Transverse colon (tissue), 4 donors: ENCODE measurements at regions not wholly inside any gene's neighbourhood (a gene's known extent, or its start where the extent isn't known, plus 50 kb on each side); places are given as distances from the start of the nearest gene placed in this dataset.

ENCODE experiments used
- DNase-seq: peaks from one replicate; pipeline ENCODE4 v3.0.0-alpha.2; 2019
- H3K27ac ChIP-seq, 4 donors: fragments of 200-600 bp; sonication (generic); 2 replicates each; pipeline ENCODE4 v1.5.1; 2016 to 2018; ENCODE audit warnings: inconsistent platforms in 4 of 4
- H3K27me3 ChIP-seq: fragments of 200-600 bp; sonication (generic); 2 replicates; pipeline ENCODE4 v1.5.1; 2017; ENCODE audit warnings: inconsistent platforms
- H3K36me3 ChIP-seq, 4 donors: fragments of 200-600 bp; sonication (generic); 2 replicates each; pipeline ENCODE4 v1.5.1; 2017 to 2019; ENCODE audit warnings: inconsistent platforms in 4 of 4
- H3K4me1 ChIP-seq, 4 donors: fragments of 200-600 bp; sonication (generic); 2 replicates each; pipeline ENCODE4 v1.5.1; 2017 to 2020; ENCODE audit warnings: inconsistent platforms in 4 of 4
- H3K4me3 ChIP-seq, 4 donors: fragments of 200-600 bp; sonication (generic); 1 replicate in 1 of 4; 2 replicates in 3 of 4; pipeline versions ENCODE4 v1.5.1 to v1.6.1; 2017 to 2019; ENCODE audit warnings: inconsistent platforms in 4 of 4
- H3K9me3 ChIP-seq, 2 donors: fragments of 200-600 bp; sonication (generic); 2 replicates each; pipeline ENCODE4 v1.5.1; 2017 to 2019; ENCODE audit warnings: inconsistent platforms in 2 of 2
- EP300 ChIP-seq: sonication (generic); formaldehyde crosslinking; IDR thresholded peaks from one replicate; pipeline ENCODE4 v1.6.1; 2017; ENCODE audit warnings: antibody characterized with exemption, low read depth
- POLR2A ChIP-seq: fragments of 450-650 bp; IDR thresholded peaks from one replicate; pipeline ENCODE4 v1.6.1; 2016; ENCODE audit warnings: antibody characterized with exemption, mild to moderate bottlenecking, moderate library complexity
- POLR2AphosphoS5 ChIP-seq, 3 donors: sonication (generic); formaldehyde crosslinking; IDR thresholded peaks; one replicate each; pipeline ENCODE4 v1.6.1; 2016; ENCODE audit warnings: antibody characterized with exemption in 3 of 3
- WGBS, 2 donors: methylation state at CpG; one replicate each; pipeline ENCODE4 v1.1.5; 2018; ENCODE audit warnings: low coverage in 1 of 2; 5-methylcytosine and 5-hydroxymethylcytosine counted together
- in situ Hi-C, 4 donors: fragments of 200-750 bp; cut with MboI; loops; one replicate each; pipeline versions ENCODE4 v1.15.0 to v1.15.1; 2017; ENCODE audit warnings: low sequenced_read_pairs in 3 of 4, low pct_ligation_motif_present in 1 of 4, low pct_unique_long_range_greater_than_20kb in 1 of 4
- intact Hi-C: fragments of 100-400 bp; cut with DNase I; formaldehyde crosslinking; loops from one replicate; pipeline ENCODE4 v1.15.1; 2023; ENCODE audit warnings: low total_unique reads
- TF ChIP-seq, protein P1 (sequence below), 5 experiments: fragments of 200-600 bp in 3 of 5; fragments of 450-650 bp in 2 of 5; sonication (generic) in 3 of 5; IDR thresholded peaks; 1 replicate in 2 of 5; 2 replicates in 3 of 5; pipeline ENCODE4 v1.5.1; 2016 to 2017; ENCODE audit warnings: antibody characterized with exemption in 5 of 5, inconsistent platforms in 3 of 5, mild to moderate bottlenecking in 2 of 5, moderate library complexity in 1 of 5

- in situ Hi-C loops: no loop called here
- intact Hi-C loops: no loop called here
- H3K4me3 ChIP-seq: no peak overlapping the region
- no peaks in the 10 kb centered on the region for H3K27me3 ChIP-seq
- peaks cover 0 to 34% (median 6%) of the 10 kb centered on the region in 4 donors for H3K4me1 ChIP-seq
- 56 to 63% methylated on average over 3 to 4 of the region's 4 CpGs for WGBS, 2 donors
- no peak for TF ChIP-seq POLR2AphosphoS5 (IDR thresholded peaks at IDR 0.05)
- no peak for TF ChIP-seq POLR2A
- TF ChIP-seq, protein P1, sequence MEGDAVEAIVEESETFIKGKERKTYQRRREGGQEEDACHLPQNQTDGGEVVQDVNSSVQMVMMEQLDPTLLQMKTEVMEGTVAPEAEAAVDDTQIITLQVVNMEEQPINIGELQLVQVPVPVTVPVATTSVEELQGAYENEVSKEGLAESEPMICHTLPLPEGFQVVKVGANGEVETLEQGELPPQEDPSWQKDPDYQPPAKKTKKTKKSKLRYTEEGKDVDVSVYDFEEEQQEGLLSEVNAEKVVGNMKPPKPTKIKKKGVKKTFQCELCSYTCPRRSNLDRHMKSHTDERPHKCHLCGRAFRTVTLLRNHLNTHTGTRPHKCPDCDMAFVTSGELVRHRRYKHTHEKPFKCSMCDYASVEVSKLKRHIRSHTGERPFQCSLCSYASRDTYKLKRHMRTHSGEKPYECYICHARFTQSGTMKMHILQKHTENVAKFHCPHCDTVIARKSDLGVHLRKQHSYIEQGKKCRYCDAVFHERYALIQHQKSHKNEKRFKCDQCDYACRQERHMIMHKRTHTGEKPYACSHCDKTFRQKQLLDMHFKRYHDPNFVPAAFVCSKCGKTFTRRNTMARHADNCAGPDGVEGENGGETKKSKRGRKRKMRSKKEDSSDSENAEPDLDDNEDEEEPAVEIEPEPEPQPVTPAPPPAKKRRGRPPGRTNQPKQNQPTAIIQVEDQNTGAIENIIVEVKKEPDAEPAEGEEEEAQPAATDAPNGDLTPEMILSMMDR (IDR thresholded peaks at IDR 0.05): no peak
- TF ChIP-seq EP300: no peak
- no peak overlapping the region for H3K27ac ChIP-seq
- H3K9me3 ChIP-seq: no peaks in the 10 kb centered on the region
- DNase-seq: no peak
- H3K36me3 ChIP-seq: no peaks in the 10 kb centered on the region
Measured at GRCh38 chr2:136236019-136236418, 118.1 kb upstream of the CXCR4 start.

DNA sequence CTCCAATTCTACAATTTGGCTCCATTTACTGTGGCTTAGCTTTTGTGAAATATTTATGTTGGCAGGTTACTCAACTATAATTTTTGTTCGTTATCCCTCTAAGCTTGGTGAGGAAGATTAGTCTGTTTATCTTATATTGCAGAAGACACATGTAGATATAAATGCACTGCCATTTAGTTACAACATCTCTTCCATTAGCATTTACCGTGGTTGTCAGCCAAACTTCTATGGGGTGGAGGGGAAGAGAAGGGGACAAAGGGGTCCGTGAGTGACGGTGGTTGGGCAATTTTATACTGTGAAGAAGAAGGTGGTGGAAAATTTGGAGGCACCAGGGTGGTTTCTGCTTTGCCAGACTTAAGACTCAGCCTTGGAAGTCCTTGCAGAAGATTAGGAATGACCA lies 117.6 kb upstream of the CXCR4 start:
- WGBS, 2 donors: 63 to 74% methylated on average over 3 to 4 of the region's 4 CpGs

GRCh38 chr2:136234261-136234660 lies 116.3 kb upstream of the CXCR4 start:
- H3K4me3 ChIP-seq: no peak overlapping the region
- no peak for TF ChIP-seq POLR2A
- TF ChIP-seq POLR2AphosphoS5 (IDR thresholded peaks at IDR 0.05): no peak
- TF ChIP-seq EP300: no peak
- TF ChIP-seq, protein P1 (IDR thresholded peaks at IDR 0.05): no peak
- H3K36me3 ChIP-seq: no peaks in the 10 kb centered on the region
- in situ Hi-C loops (no loop called here), intact Hi-C loops (no loop called here)
- H3K27ac ChIP-seq: no peak overlapping the region
- 83 to 90% methylated on average over 2 to 7 of the region's 7 CpGs for WGBS, 2 donors
- H3K4me1 ChIP-seq: peaks cover 0 to 24% (median 6%) of the 10 kb centered on the region in 4 donors
- H3K27me3 ChIP-seq: no peaks in the 10 kb centered on the region
- no peak for DNase-seq
- no peaks in the 10 kb centered on the region for H3K9me3 ChIP-seq

More for the DNA sequence above, 117.6 kb upstream of the CXCR4 start:
- in situ Hi-C loops (no loop called here), intact Hi-C loops (no loop called here)
- H3K27me3 ChIP-seq: no peaks in the 10 kb centered on the region
- no peaks in the 10 kb centered on the region for H3K9me3 ChIP-seq
- DNase-seq: no peak
- peak in 1 of 3 donors; percentile 10 for TF ChIP-seq POLR2AphosphoS5 (IDR thresholded peaks at IDR 0.05)
- TF ChIP-seq, protein P1 (IDR thresholded peaks at IDR 0.05): no peak
- no peaks in the 10 kb centered on the region for H3K36me3 ChIP-seq
- H3K27ac ChIP-seq: no peak overlapping the region
- peaks cover 0 to 34% (median 6%) of the 10 kb centered on the region in 4 donors for H3K4me1 ChIP-seq
- no peak overlapping the region for H3K4me3 ChIP-seq

DNA sequence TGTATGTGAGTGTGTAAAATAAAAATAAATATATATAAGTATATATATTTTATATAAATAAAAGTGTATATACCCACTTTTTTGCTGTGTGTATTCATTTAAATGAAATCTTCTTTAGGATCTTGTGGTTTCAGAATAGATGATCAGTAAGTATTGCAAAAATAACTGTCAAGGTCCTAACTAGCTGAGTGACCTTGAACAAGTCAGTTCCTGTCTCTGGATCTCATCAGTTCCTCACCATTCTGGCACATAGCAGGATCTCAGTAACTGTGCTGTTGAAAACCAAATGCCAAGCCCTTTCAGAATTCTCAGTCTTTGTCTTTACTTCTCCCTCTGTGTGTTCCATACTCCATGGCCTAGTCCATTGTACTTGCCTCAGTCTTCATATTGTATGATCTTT lies 115.3 kb upstream of the CXCR4 start:
- intact Hi-C loops (no loop called here), in situ Hi-C loops (no loop called here)
- Histone ChIP-seq H3K27me3 (no peaks in the 10 kb centered on the region), H3K4me3 (no peak overlapping the region), H3K9me3 (no peaks in the 10 kb centered on the region), H3K36me3 (no peaks in the 10 kb centered on the region), H3K4me1 (peaks cover 0 to 15% (median 2%) of the 10 kb centered on the region in 4 donors), H3K27ac (no peak overlapping the region)
- no peak for DNase-seq
- TF ChIP-seq EP300: no peak
- TF ChIP-seq, protein P1 (IDR thresholded peaks at IDR 0.05): no peak
- no peak for TF ChIP-seq POLR2A
- no peak for TF ChIP-seq POLR2AphosphoS5 (IDR thresholded peaks at IDR 0.05)
